Right kidney (tissue), 1 donor: ENCODE measurements at regions not wholly inside any gene's neighbourhood (a gene's known extent, or its start where the extent isn't known, plus 50 kb on each side); places are given as distances from the start of the nearest gene placed in this dataset.
"Not testable (repeated sequence)": the region's sequence is repeated elsewhere in the genome, so short reads cannot be mapped to it uniquely, and the experiment has no call there.

Source experiments
- DNase-seq: peaks from one replicate; pipeline ENCODE4 v3.0.0-alpha.2; 2016

DNA sequence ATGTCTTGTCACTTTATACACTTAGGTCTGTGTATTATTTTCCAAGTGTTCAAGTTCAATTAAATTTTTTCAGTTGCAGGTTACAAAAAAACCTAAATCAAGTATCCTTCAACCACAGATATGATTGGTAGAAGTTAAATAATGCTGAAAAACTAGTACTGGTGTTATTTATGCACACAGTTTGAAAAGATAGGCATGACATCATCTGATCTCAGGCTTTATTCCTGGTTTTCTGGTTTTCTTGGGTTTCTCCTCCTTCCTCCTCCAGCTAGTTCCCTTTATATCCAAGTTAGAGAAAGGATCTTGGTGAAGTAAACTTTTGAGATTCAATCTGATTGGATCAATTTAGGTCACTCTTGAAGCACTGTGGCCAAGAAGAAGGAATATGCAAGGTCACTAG is 1201.1 kb upstream of the B3GALT2 start:
- DNase-seq = no peak

DNA sequence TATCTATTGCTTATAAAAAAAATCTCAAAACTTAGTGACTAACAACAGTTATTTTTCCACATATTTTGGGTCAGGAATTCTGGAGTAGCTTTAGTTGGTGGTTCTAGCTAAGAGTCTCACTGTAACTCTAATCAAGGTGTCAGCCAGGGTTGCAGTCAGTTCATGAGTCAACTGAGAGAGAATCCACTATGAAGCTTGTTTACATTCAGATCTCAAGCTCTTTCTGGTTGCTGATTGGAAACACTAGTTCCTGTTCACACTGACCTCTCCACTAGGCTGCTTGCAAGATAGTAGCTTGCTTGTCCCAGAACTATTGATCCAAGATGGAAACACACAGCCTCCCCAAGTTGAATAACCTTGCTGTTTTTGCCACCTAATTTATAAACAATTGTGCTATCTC is 1192.1 kb upstream of the B3GALT2 start:
- no peak for DNase-seq

DNA sequence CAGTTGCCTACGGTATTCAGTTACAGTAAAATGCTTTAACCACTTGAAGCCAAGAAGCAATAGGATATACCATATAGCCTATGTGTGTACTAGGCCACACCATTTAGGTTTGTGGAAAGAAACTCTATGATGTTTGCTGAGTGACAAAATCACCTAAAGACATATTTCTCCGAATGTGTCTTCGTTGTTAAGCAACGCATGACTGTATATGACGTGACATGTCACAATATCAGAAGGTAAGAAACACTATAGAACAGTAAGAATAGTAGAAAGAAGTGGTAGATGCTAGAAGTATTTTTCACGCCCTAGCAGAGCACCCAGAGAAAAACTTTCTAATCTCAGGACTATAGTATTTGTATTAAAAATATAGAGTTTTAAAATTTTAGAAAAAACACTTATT is 1188.2 kb upstream of the B3GALT2 start:
- DNase-seq = no peak

DNA sequence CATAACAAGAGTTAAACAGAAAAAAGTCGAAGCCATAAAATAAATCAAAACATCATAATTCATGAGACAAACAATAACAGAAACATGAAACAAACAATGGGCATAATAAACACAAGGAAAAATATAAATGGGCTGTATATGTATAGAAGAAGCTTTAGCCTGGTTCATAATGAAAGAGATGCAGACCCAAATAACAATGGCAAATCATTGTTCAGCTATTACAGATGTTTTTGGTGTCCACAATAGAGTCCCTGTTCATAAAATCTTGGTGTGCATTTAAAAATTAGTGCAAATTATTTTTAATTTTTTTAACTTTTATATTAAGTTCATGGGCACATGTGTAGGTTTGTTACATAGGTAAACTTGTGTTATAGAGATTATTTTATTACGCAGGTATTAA is 1185.9 kb upstream of the B3GALT2 start:
- no peak for DNase-seq

DNA sequence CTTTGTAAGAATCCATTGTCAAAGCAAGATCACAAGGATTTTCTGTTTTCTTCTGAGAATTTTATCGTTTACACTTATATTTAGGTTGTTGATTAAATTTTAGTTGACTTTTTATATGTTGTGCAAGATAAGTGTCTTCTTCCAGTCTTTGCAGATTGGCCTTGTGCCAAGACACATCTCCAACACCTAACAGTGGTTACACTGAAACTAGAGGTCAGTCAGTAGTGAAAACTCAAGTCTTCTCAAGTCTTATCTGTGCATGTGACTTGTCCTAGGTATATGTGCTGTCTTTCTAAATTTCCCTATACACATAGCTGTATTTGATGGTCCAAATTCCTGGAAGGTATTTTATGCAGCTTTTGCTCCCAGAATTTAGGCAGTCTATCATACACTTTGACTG is 1183.2 kb upstream of the B3GALT2 start:
- no peak for DNase-seq

DNA sequence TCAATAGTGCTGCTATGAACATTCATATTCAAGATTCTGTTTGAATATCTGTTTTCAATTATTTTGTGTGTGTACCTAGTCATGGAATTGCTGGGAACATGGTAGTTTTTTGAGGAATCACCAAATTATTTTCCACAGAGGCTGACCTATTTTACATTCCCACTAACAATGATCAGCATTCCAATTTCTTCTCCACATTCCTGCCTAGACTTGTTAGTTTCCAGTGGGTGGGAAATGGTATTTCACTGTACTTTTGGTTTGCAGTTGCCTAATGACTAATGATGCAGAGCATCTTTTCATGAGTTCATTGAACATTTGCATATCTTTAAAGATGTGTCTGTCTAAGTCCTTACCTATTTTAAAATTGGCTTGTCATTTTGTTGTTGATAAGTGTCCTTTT is 1182.6 kb upstream of the B3GALT2 start:
- DNase-seq = no peak

DNA sequence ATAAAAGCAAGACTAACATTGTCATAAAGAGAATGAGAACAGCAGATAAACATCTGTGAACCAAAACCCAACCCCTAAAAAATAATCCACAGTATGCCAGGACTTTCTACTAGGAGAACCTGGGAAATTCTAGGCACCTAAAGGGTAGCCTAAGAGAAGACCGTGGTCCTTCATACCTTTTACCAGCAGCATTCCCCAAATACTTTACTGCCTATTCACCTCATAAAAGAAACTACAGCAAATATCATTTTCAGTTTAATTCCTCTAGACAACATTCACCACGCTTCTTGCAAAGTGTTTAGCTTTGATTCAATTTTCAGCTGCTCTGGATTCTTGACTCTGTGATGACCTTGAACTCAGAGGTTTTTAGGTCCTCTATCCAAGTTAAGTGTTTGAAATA is 1180.7 kb upstream of the B3GALT2 start:
- no peak for DNase-seq

DNA sequence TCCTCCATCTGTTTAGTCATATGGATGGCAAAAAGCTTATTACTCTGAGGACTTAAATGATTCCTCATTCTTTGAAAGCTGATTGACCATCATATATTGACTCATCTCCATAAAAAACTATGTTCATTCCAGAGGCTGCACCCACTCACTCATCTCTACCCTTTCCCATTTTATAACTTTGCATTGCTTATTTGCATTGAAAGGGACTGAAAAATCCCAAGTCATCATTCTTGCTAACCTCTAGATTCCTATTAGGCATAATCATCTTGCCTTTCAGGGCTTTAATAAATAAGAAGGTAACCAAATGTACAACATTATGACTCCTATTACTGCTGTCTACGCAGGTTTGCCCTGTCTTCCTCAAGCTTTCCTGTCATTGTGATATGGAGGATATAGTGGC is 1180.3 kb upstream of the B3GALT2 start:
- no peak for DNase-seq

DNA sequence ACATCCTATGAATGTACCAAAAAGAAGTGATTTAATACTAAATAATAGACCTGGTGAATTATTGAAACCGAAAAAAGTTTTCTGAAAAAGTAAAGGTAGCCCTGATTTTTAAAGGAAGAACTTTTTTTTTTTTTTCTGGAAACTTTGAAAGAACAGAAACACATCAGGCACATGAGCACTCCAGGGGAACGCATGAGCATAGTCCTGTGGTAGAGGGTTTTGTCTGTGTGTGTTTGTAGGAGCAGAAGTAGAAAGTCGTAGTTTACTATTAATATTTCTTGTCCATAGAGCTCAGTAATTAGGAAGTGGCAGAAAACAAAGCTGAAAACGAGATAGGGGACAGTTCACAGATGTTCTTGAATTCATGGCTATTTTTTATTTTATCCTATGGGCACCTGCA is 1175.9 kb upstream of the B3GALT2 start:
- DNase-seq = no peak

DNA sequence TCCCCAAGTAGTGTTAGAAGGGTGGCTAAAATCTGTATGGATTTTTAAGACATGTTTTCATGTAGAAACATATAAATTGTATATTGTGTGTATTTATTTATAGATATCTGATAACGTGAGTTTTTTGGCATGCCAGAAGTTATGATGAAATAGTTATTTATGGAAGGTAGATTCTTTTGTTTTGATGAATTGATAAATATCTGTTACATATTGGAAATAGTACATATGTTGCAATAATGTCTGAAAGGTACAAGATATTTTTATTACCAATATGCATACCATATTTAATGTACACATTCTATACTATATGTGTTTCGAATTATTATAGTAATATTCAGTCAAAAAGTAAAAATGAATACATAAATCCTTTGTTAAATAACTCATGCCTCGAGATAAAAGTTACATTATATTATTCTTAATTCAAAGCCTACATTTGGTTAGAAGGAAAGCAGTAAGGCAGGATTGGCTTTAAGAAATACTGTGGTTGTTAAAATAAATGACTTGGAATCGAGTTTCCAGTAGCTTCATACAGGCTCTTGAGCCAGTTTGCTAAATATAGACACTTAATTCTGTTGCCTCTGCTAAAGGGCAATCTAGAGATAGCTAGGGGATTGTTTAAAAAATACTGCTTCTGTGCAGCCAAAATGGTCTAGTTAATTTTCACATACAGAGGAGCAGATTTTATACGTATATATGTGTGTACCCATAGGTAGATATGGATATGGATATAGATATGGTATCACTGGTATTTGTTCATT is 1175.1 kb upstream of the B3GALT2 start:
- DNase-seq = no peak

DNA sequence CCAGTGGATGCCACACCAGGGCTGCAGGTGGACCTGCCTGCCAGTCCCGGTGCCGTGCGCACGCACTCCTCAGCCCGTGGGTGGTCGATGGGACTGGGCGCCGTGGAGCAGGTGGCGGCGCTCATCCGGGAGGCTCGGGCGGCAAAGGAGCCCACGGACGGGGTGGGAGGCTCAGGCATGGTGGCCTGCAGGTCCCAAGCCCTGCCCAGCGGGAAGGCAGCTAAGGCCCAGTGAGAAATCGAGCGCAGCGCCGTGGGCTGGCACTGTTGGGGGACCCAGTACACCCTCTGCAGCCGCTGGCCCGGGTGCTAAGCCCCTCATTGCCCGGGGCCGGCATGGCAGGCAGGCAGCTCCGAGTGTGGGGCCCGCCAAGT is 1171.8 kb upstream of the B3GALT2 start:
- DNase-seq = no peak

DNA sequence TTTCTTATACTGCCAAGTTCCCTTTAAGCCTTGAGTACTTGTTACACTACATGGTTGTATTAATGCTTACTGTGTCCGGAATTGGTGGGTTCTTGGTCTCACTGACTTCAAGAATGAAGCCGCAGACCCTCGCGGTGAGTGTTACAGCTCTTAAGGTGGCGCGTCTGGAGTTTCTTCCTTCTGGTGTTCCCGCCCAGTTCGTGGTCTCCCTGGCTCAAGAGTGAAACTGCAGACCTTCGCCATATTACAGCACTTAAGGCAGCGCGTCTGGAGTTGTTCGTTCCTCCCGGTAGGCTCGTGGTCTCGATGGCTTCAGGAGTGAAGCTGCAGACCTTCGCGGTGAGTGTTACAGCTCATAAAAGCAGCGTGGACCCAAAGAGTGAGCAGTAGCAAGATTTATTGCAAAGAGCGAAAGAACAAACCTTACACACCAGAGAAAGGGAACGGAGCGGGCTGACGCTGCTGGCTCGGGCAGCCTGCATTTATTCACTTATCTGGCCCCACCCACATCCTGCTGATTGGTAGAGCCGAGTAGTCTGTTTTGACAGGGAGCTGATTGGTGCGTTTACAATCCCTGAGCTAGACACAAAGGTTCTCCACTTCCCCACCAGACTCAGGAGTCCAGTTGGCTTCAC is 1171.3 kb upstream of the B3GALT2 start:
- DNase-seq = not testable (repeated sequence)

DNA sequence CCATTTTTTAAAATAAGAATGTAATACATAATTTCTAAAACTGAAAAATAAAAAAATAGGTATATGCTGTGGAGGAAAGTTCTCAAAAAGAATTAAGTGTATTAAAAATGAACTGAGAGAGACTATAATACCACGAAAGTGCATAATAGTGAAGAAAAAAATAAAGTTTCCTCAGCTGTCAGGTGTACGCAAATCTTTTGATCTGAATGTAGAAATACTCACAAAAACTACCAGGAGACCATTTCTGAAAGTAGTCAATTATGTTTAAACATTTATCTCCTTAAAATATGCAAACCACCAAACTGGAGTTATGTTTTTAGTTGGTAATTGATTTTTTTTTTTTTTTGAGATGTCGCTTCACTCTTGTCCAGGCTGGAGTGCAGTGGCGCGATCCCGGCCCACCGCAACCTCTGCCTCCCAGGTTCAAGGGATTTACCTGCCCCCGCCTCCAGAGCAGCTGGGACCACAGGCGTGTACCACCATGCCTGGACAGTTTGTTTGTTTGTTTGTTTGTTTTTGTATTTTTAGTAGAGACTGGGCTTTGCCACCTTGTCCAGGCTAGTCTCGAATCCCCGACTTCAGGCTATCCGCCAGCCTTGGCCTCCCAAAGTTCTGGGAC is 1169.2 kb upstream of the B3GALT2 start:
- DNase-seq = no peak

DNA sequence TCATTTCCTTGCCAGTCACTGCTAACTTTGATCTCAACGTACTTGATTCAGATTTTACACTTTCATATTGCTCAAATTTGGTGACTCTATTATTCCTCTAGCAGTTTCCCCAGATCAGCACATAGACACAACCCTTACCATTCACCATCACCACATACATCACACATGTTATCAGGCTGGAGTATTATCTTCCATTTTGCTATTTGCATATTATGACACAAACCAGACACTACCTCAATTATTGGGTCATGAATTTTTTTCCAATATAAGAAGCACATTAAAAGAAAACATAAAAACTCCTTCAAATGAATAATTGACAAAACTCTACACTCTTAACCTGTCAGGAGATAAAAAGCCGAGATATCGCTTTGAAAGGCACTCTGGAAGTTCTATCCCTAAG is 1166.7 kb upstream of the B3GALT2 start:
- no peak for DNase-seq

DNA sequence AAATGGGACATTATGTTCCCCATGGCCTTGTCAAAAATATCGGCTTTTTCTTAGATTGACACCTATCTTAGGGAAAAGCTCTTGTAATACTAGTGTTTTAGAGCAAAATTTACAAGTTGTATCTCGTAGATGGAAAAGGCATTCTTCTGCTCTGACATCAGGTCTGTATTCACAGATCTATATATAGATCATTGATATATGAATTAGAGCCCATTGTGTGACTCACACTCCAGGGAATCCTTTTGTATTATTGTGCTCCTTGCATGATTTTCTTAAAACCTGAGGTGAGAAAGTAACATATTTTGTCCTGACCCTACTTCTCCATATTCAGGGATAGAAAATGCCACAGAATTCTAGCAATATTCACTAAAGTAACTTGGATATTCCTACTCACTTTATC is 1160.8 kb upstream of the B3GALT2 start:
- no peak for DNase-seq

DNA sequence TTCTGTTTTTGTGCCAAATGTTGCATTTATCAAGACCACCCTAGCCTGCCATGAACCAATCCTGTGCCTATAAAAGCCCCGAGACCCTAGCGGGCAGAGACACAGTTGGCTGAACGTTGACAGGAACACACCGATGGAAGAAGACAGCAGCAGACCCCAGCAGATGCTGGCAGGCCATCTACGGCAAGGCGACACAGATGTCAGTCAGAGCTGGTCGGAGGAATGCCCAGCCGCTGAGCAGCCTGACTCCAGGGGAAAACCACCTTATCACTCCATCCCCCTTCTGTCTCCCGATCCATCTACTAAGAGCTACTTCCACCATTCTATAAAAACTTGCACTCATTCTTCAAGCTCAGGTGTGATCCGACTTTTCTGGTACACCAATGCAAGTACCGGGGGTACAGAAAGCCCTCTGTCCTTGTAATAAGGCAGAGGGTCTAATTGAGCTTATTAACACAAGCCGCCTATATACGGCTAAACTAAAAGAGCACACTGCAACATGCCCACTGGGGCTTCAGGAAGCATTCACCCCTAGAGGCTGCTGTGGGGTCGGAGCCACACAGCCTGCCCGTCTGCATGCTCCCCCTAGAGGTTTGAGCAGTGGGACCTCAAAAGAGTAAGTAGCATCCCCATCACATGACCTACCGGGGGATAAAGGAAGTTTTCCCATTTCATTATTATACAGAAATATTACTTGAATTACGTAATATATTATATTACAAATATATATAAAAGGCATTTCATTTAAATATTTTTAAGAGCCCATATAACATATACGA is 1156.3 kb upstream of the B3GALT2 start:
- no peak for DNase-seq

DNA sequence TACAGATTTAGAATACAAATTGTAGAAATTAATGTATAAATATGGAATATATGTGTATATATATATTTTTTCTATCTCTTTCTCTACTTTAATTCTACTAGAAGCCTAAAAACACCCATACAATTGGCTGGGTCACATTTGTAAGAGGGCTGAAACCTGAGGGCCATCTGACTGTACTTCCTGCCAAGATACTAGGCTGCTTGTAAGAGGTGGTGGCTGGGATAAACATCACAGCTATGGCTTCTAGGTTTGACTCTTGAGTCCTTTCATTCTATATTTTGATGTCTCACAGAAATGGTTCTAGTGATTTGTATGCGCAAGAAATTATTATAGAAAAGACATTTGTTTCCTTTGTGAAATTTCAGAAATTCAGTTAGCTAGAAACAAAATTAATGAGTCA is 1155.2 kb upstream of the B3GALT2 start:
- DNase-seq = no peak

DNA sequence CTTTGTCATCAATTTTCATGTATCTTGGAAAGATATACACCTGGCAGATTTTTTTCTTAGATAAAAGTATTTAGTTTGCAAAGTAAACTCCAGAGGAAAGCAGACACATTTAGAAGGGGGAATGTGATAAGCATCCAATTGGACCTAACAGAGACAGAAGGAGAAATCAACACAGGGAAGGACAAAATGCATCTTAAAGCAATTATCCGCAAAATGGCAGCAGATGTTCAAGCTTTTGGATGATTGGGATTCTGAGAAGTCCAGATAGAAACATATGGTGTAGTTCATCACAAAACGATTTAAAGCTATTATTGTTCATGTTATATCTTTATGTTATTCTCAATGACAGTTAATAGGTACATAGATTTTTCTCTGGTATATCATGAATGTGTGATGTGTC is 1153.1 kb upstream of the B3GALT2 start:
- no peak for DNase-seq

DNA sequence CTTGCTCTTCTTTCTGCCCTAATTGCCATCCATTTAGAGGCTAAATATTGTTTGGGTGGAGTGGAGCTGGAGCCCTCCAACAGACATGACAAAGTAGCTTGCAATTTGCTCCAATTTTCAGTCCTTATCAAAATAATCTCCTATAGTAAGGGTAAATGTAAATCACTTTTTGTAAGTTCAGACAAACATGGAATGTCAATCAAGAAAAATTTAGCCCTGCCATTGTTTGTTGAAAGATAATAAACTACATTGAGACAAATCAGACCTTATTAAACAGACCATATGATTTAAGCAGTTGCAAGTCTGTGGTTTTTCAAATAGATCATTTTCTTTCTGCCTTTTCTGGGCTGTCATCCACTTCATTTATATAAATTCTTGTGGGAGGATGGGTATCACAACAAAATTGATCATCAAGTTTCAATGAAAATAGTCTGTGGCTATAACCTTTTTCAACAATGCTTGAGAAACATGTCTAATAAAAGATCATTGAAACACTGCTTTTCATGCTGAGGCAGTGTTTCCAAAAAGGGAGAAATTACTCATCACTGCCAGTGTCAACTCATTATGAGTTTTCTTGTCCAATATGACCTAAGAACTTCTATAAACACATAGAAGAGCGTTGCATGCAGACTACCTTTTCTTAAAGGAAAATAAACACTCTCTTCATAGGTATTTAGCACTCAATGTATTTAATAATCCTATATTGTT is 1152.0 kb upstream of the B3GALT2 start:
- no peak for DNase-seq

DNA sequence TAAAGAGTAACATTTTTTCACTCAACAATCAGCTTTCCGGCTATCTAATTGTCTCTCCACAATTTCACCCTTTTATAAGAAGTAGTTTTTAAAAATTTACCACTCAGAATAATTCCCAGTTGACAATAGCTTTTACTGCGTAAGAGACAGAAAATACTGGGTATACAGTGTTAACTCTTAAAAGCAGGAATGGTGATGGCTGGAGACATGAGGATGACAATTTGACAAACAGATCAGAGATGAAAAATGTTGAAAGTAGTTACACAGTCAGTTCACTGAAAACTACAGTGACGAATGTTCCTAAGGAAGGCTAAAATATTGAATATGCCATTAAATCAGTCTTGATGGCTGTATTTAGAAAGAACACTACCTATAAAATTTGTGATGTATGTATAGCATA is 1146.8 kb upstream of the B3GALT2 start:
- no peak for DNase-seq

DNA sequence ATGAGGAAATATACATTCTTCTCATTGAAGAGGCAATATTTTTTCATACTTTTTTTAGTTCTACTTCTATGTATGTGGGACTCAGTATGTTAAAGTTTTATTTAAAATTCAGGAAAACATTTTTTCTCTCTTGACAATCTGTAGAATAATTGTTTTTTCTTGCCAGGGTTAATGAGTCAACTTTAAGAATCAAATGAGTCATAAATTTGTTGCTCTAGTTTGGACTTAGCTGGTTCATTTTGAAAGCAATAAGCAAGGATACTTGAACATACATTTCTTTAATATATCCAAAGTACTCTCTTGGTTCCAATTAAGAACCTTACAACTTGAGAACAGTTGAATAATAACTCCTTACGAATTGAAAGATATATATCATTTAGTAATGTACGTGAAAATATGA is 1145.3 kb upstream of the B3GALT2 start:
- DNase-seq = no peak

DNA sequence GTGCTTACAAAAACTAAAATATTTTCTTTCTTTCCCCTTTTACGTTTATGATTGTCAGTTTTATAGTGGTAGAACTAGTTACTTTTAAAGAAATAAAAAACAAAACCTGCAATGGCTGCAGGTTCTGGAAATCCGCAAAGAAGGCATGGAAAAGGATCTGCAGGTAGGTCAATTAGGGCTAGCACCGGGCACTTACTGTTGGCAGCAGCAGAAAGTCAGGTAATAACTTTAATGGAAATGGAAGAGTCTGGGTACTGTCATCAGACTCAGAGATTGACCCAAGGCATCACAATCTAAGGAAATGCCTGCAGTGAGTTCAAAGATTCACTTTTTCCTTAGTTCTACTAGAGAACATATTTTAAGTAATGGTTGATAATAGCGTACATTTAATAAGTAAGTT is 1136.3 kb upstream of the B3GALT2 start:
- DNase-seq = no peak
